ENCODE measurements at regions not wholly inside any gene's neighbourhood (a gene's known extent, or its start where the extent isn't known, plus 50 kb on each side); places are given as distances from the start of the nearest gene placed in this dataset.
"Not testable (repeated sequence)": the region's sequence is repeated elsewhere in the genome, so short reads cannot be mapped to it uniquely, and the experiment has no call there.

GRCh38 chr22:38375784-38376183 lies 58.6 kb upstream of the CSNK1E start:
- not testable (repeated sequence) for H3K4me3 Mint-ChIP-seq; H3K27ac Mint-ChIP-seq; DNase-seq (ENCODE audit: extremely low spot score, unreplicated experiment); H3K4me1 Mint-ChIP-seq (ENCODE audit: unreplicated experiment); H3K27me3 Mint-ChIP-seq
- H3K9me3 Mint-ChIP-seq, result peaks cover 12% of the 10 kb centered on the region
- peaks cover 52% of the 10 kb centered on the region for H3K36me3 Mint-ChIP-seq

- not testable (repeated sequence) for H3K4me3 Mint-ChIP-seq; H3K27me3 Mint-ChIP-seq; DNase-seq (ENCODE audit: extremely low spot score, unreplicated experiment); H3K27ac Mint-ChIP-seq; H3K4me1 Mint-ChIP-seq (ENCODE audit: unreplicated experiment)
- Mint-ChIP-seq H3K9me3 (peaks cover 12% of the 10 kb centered on the region), H3K36me3 (peaks cover 48% of the 10 kb centered on the region)
These were observed 57.8 kb upstream of the CSNK1E start for GRCh38 chr22:38375005-38375404.

- H3K4me3 Mint-ChIP-seq; H3K4me1 Mint-ChIP-seq (ENCODE audit: unreplicated experiment); DNase-seq (ENCODE audit: extremely low spot score, unreplicated experiment); H3K27ac Mint-ChIP-seq; H3K27me3 Mint-ChIP-seq: not testable (repeated sequence)
- peaks cover 44% of the 10 kb centered on the region for H3K36me3 Mint-ChIP-seq
- peaks cover 12% of the 10 kb centered on the region for H3K9me3 Mint-ChIP-seq
These were observed 57.2 kb upstream of the CSNK1E start for GRCh38 chr22:38374433-38374831.

GRCh38 chr22:38373783-38374432 lies 56.7 kb upstream of the CSNK1E start:
- peaks cover 44% of the 10 kb centered on the region for H3K36me3 Mint-ChIP-seq
- H3K27me3 Mint-ChIP-seq, result not testable (repeated sequence)

GRCh38 chr22:38372665-38373064 lies 55.4 kb upstream of the CSNK1E start:
- DNase-seq (ENCODE audit: extremely low spot score, unreplicated experiment); H3K27ac Mint-ChIP-seq; H3K27me3 Mint-ChIP-seq; H3K4me1 Mint-ChIP-seq (ENCODE audit: unreplicated experiment); H3K4me3 Mint-ChIP-seq: not testable (repeated sequence)
- H3K36me3 Mint-ChIP-seq, result peaks cover 37% of the 10 kb centered on the region
- H3K9me3 Mint-ChIP-seq, result peaks cover 12% of the 10 kb centered on the region

More at GRCh38 chr22:38373783-38374432, 56.7 kb upstream of the CSNK1E start:
- H3K9me3 Mint-ChIP-seq, result peaks cover 12% of the 10 kb centered on the region
- H3K27ac Mint-ChIP-seq; DNase-seq (ENCODE audit: extremely low spot score, unreplicated experiment); H3K4me3 Mint-ChIP-seq; H3K4me1 Mint-ChIP-seq (ENCODE audit: unreplicated experiment): not testable (repeated sequence)

GRCh38 chr22:38370490-38370889 lies 53.3 kb upstream of the CSNK1E start:
- H3K9me3 Mint-ChIP-seq, result peaks cover 12% of the 10 kb centered on the region
- H3K4me1 Mint-ChIP-seq (ENCODE audit: unreplicated experiment); H3K4me3 Mint-ChIP-seq; DNase-seq (ENCODE audit: extremely low spot score, unreplicated experiment); H3K27ac Mint-ChIP-seq; H3K27me3 Mint-ChIP-seq: not testable (repeated sequence)
- H3K36me3 Mint-ChIP-seq, result peaks cover 32% of the 10 kb centered on the region

GRCh38 chr22:38369132-38369531 lies 51.9 kb upstream of the CSNK1E start:
- not testable (repeated sequence) for H3K27me3 Mint-ChIP-seq; H3K27ac Mint-ChIP-seq; H3K4me3 Mint-ChIP-seq; H3K4me1 Mint-ChIP-seq (ENCODE audit: unreplicated experiment); DNase-seq (ENCODE audit: extremely low spot score, unreplicated experiment)
- Mint-ChIP-seq H3K36me3 (peaks cover 33% of the 10 kb centered on the region), H3K9me3 (peaks cover 12% of the 10 kb centered on the region)
